ENCODE measurements at regions not wholly inside any gene's neighbourhood (a gene's known extent, or its start where the extent isn't known, plus 50 kb on each side); places are given as distances from the start of the nearest gene placed in this dataset.

DNA sequence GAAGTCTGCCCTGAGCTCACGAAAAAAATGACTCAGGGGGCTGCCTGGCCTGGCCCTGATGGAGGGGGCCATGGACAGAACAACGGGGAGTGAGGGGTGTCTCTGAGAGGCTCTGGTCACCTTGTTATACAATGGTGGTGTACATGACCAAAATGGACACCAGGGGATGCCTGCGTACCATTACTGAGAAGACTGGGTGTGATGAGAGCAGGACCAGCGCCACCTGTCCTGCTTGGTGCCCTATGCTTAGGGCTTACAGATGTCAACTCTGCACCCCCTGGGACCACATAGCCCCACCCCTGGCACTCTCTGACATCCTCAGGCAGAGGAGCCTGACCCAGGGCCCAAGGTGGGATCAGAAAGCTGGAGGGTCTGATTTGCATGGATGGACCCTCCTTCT is 104.8 kb downstream of the ZNF280B start:
- TF ChIP-seq, protein P1, sequence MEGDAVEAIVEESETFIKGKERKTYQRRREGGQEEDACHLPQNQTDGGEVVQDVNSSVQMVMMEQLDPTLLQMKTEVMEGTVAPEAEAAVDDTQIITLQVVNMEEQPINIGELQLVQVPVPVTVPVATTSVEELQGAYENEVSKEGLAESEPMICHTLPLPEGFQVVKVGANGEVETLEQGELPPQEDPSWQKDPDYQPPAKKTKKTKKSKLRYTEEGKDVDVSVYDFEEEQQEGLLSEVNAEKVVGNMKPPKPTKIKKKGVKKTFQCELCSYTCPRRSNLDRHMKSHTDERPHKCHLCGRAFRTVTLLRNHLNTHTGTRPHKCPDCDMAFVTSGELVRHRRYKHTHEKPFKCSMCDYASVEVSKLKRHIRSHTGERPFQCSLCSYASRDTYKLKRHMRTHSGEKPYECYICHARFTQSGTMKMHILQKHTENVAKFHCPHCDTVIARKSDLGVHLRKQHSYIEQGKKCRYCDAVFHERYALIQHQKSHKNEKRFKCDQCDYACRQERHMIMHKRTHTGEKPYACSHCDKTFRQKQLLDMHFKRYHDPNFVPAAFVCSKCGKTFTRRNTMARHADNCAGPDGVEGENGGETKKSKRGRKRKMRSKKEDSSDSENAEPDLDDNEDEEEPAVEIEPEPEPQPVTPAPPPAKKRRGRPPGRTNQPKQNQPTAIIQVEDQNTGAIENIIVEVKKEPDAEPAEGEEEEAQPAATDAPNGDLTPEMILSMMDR (IDR thresholded peaks at IDR 0.05) = no peak
- no peak for TF ChIP-seq POLR2A (IDR thresholded peaks at IDR 0.05)

Measured in adrenal gland (tissue), 5 donors.